ENCODE measurements at regions not wholly inside any gene's neighbourhood (a gene's known extent, or its start where the extent isn't known, plus 50 kb on each side); places are given as distances from the start of the nearest gene placed in this dataset.
"Not testable (repeated sequence)": the region's sequence is repeated elsewhere in the genome, so short reads cannot be mapped to it uniquely, and the experiment has no call there.

- DNase-seq = no peak
Measured at GRCh38 chr14:83153081-83153480, 1619.4 kb upstream of the SEL1L start.

- no peak for DNase-seq
Measured at GRCh38 chr14:83162361-83162929, 1628.8 kb upstream of the SEL1L start.

GRCh38 chr14:83163016-83163415 is 1629.4 kb upstream of the SEL1L start:
- DNase-seq = peak; percentile 23

- peak; percentile 93 for DNase-seq
Measured at GRCh38 chr14:83164016-83164415, 1630.4 kb upstream of the SEL1L start.

- peak; percentile 80 for DNase-seq
Measured at GRCh38 chr14:83164591-83164990, 1630.9 kb upstream of the SEL1L start.

GRCh38 chr14:83170165-83170564 is 1636.5 kb upstream of the SEL1L start:
- no peak for DNase-seq

- no peak for DNase-seq
Measured at GRCh38 chr14:83171761-83172160, 1638.1 kb upstream of the SEL1L start.

- no peak for DNase-seq
Measured at GRCh38 chr14:83172363-83172762, 1638.7 kb upstream of the SEL1L start.

GRCh38 chr14:83173687-83174086 is 1640.0 kb upstream of the SEL1L start:
- DNase-seq = no peak

GRCh38 chr14:83184531-83184930 is 1650.9 kb upstream of the SEL1L start:
- DNase-seq = no peak

GRCh38 chr14:83188311-83188710 is 1654.7 kb upstream of the SEL1L start:
- not testable (repeated sequence) for DNase-seq

- no peak for DNase-seq
Measured at GRCh38 chr14:83196236-83196635, 1662.6 kb upstream of the SEL1L start.

- no peak for DNase-seq
Measured at GRCh38 chr14:83197271-83197670, 1663.6 kb upstream of the SEL1L start.

GRCh38 chr14:83207550-83207949 is 1673.9 kb upstream of the SEL1L start:
- no peak for DNase-seq

GRCh38 chr14:83208341-83208740 is 1674.7 kb upstream of the SEL1L start:
- no peak for DNase-seq

GRCh38 chr14:83217492-83217891 is 1683.8 kb upstream of the SEL1L start:
- no peak for DNase-seq

- DNase-seq = no peak
Measured at GRCh38 chr14:83247924-83248639, 1714.4 kb upstream of the SEL1L start.

- no peak for DNase-seq
Measured at GRCh38 chr14:83251402-83251801, 1717.7 kb upstream of the SEL1L start.

GRCh38 chr14:83253870-83254269 is 1720.2 kb upstream of the SEL1L start:
- no peak for DNase-seq

GRCh38 chr14:83255015-83255726 is 1721.5 kb upstream of the SEL1L start:
- no peak for DNase-seq

- no peak for DNase-seq
Measured at GRCh38 chr14:83255727-83256090, 1722.1 kb upstream of the SEL1L start.

- DNase-seq = no peak
Measured at GRCh38 chr14:83257466-83258439, 1724.1 kb upstream of the SEL1L start.

GRCh38 chr14:83260751-83261150 is 1727.1 kb upstream of the SEL1L start:
- peak; percentile 23 for DNase-seq

Measured in kidney glomerular epithelial cell (primary cell).